HG03460 (cell line): ENCODE measurements at regions not wholly inside any gene's neighbourhood (a gene's known extent, or its start where the extent isn't known, plus 50 kb on each side); places are given as distances from the start of the nearest gene placed in this dataset.

Experiments used
- ATAC-seq: cut with Tn5 transposase; IDR thresholded peaks from one replicate; pipeline ENCODE4 v1.9.1; 2021; ENCODE audit not compliant: unreplicated experiment

- ATAC-seq = no peak
These were observed 1045.9 kb upstream of the CDH8 start for GRCh38 chr16:63082101-63082500.

- no peak for ATAC-seq
These were observed 1044.5 kb upstream of the CDH8 start for GRCh38 chr16:63080746-63081145.

GRCh38 chr16:63069047-63069446, 1032.8 kb upstream of the CDH8 start:
- no peak for ATAC-seq

GRCh38 chr16:63067141-63067540, 1030.9 kb upstream of the CDH8 start:
- ATAC-seq = no peak

- ATAC-seq = no peak
These were observed 1030.3 kb upstream of the CDH8 start for GRCh38 chr16:63066552-63066951.

GRCh38 chr16:63061319-63061718, 1025.1 kb upstream of the CDH8 start:
- ATAC-seq = no peak

- ATAC-seq = no peak
These were observed 1023.4 kb upstream of the CDH8 start for GRCh38 chr16:63059676-63060075.

GRCh38 chr16:63057341-63057740, 1021.1 kb upstream of the CDH8 start:
- ATAC-seq = no peak

- ATAC-seq = no peak
These were observed 1014.2 kb upstream of the CDH8 start for GRCh38 chr16:63050391-63050790.

- no peak for ATAC-seq
These were observed 1002.3 kb upstream of the CDH8 start for GRCh38 chr16:63038397-63039106.

GRCh38 chr16:63037761-63038396, 1001.6 kb upstream of the CDH8 start:
- no peak for ATAC-seq

- ATAC-seq = no peak
These were observed 982.5 kb upstream of the CDH8 start for GRCh38 chr16:63018581-63019223.

GRCh38 chr16:63008688-63009087, 972.5 kb upstream of the CDH8 start:
- no peak for ATAC-seq

GRCh38 chr16:63005356-63005755, 969.1 kb upstream of the CDH8 start:
- no peak for ATAC-seq

- no peak for ATAC-seq
These were observed 953.2 kb upstream of the CDH8 start for GRCh38 chr16:62989480-62989879.

- no peak for ATAC-seq
These were observed 949.5 kb upstream of the CDH8 start for GRCh38 chr16:62985722-62986121.

GRCh38 chr16:62978451-62978850, 942.2 kb upstream of the CDH8 start:
- no peak for ATAC-seq

- no peak for ATAC-seq
These were observed 941.6 kb upstream of the CDH8 start for GRCh38 chr16:62977876-62978275.

- no peak for ATAC-seq
These were observed 938.2 kb upstream of the CDH8 start for GRCh38 chr16:62974424-62974823.

- ATAC-seq = no peak
These were observed 934.6 kb upstream of the CDH8 start for GRCh38 chr16:62970851-62971250.

GRCh38 chr16:62969711-62970318, 933.6 kb upstream of the CDH8 start:
- ATAC-seq = no peak

GRCh38 chr16:62967611-62968010, 931.4 kb upstream of the CDH8 start:
- ATAC-seq = no peak
